CD4-positive, alpha-beta T cell treated with Interleukin-15 for 1 hour (primary cell): ENCODE measurements at regions not wholly inside any gene's neighbourhood (a gene's known extent, or its start where the extent isn't known, plus 50 kb on each side); places are given as distances from the start of the nearest gene placed in this dataset.

ENCODE experiments used
- DNase-seq: peaks from one replicate; pipeline ENCODE4 v3.0.0-alpha.2; 2020

DNA sequence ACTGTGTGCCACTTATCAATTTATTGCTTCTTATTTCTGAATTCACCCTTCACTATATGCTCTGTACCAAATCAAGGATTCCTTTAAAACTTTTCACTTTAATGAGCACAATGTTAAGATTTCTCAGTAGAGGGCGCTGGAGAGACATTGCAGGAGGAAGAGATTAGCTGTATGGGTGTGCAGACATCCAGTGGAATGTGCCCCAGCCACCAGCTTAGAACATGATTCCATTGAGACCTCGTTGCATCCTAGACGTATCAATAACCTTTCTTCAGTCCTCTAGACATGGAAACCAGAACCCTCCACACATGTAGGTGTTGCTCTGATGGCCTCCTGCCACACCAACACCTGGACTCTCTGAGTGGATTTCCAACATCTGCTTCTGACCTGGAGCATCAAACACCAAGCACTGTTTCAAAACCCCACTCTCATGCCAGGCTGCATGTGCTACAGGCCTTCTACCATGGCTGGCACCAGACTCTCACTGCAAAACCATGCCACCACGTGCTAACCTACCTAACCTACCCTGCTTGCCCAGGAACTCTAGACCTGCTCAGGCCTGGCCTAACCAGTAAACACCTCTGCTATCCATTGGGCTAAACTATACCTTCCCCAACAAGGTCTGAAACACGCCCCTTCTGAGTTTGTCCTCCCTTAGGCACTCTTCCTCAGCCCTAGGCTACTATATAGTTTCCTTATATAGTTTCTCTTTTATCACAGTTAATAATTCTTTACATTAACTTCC lies 633.2 kb upstream of the PKDCC start:
- no peak for DNase-seq

DNA sequence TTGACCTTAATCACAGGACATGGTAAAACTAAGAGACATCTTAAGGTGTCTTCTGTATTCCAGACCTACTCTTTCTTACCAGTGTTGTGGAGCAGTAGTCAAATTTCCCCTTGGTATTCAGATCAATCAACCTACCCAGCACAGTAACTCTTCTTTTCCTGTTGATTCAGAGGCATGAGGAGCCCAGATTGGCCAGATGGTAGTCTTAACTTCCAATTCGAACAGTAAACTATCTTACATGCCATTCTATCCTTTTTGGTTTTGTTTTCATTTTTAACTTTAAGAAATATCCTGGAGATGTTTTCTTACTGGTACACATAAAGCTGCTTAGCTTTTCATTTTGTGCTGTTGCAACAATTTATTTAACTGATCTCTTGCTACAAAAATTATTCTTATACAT lies 630.3 kb upstream of the PKDCC start:
- DNase-seq, result no peak

DNA sequence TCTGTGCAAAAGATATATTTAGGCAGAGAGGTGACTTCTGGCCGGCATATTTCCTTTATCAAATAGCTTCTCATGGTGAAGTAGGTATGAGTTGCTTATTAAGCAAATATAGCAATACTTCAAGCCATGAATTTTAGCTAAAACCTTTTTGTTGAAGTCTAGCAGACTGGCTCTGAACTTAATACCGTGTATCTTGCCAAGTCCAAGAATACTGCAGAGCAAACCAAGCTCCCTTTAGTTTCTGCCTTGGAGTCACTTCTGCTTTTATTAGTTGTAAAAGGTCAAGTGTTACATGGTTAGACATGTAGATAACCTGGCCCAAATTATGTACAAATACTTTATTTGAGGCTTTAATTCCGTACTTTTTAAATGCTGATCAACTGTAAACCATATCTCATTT lies 627.6 kb upstream of the PKDCC start:
- no peak for DNase-seq

DNA sequence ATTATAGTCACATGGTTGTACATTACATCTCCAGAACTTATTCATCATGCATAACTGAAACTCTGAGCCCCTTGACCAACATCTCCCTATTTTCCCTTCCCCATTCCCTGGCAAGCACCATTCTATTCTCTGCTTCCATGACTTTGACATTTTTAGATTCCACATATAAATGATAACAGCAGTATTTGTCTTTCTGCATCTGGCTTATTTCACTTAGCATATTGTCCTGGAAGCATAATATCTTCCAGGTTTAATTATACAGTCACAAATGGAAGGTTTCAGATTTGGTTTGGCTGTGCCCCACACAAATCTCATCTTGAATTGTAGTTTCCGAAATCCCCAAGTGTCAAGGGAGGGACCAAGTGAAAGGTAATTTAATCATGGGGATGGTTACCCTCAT lies 626.9 kb upstream of the PKDCC start:
- DNase-seq, result no peak

DNA sequence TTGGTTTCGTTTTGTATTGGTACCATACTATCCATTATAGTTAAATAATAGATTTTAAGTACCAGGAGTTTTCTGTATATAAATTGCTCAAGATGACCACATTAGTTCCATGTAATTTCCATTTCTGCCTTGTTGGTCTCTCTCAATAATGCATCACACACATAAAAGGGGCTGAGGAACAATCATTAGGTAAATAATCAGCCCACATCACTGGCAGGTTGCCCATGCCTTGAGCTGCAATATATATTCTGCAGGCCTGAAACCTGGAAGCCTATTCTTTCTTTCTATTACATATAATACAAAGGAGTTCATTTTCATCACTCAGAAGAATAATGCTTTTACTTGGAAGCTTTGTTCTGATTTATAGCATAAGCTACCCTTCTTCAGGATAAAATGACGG lies 616.1 kb upstream of the PKDCC start:
- no peak for DNase-seq

DNA sequence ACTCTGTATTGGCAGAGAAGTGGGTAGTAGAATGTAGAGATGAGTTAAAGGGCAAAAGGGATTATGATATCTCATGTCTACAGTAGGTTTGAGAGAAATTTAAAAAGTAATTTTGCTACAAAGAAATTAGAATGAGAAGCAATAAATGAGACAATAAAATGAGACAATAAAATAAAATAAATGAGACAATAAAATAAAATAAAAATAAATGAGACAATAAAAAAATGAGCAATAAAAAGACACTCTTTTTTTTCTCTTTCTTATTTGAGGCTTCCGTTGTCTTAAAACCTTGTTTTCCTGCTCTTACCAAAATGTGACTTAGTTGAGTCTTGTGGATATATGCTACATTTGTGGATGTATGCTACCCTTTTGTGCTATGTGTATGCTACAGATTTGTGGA lies 615.4 kb upstream of the PKDCC start:
- no peak for DNase-seq

DNA sequence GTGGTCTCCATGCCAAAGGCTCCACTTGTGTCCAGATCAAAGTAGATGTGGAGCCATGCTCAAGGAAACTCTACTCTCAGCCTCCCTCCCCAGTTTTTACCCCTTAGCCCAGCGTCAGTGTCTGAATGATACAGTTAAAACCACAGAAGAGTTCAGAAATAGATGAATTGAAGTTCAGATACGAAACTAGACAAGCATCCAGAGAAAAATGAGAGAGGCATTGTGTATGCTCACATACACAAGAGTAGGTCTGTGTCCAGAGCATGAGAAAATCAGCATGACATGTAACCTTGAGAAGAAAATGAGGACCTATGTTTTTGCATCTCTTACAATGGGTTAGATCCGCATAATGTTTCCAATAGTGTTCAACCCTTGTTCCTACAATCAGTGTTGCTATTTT lies 612.8 kb upstream of the PKDCC start:
- DNase-seq, result no peak

DNA sequence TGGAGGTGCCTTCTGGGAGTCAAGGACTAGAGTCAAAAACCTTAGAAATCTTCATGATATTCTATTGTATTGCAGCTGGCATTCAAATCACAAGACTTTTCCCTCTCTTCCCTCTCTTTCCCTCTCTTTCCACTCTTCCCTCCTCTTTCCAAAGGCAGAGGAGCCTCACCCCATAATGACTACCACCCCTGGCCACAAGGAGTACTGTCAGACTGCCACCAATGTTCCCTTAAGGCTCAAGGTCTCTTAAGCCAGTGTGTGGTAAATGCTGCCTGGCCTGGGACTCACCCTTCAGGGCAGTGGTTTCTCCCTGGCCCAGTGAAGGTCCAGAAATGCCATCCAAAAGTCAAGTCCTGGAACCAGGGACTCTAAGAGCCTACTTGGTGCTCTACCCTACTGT lies 605.9 kb upstream of the PKDCC start:
- DNase-seq, result no peak

DNA sequence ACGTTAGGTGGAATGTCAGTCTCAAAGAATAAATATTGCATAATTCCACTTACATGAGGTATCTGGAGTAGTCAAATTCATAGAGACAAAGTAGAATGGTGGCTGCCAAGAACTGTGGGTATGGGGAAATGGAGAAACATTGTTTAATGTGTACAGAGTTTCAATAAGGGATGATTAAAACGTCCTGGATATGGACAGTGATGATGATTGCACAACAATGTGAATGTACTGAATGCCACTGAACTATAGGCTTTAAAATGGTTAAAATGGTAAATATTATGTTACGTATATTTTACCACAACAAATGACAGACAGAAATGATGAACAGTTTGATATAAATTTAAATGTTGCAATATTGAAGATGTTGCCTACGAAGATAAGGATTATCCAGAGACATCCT lies 602.0 kb upstream of the PKDCC start:
- no peak for DNase-seq

DNA sequence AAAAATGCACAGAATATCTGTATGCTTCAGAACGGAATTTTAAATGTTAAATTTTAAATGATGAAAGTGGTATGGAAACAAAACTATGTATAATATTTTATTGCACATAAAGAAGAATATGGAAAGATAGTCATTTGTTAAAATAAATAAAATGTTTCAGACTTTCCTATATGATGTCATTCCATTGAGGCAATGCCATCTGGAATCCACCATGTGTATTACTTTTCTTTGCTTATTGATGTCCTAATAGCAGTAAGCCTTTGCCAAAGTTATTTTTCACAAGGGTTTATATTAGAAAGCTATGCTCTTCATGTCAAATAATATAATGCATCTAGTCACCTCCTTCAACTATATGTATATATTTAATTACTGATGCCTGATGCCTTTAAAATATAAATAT lies 601.6 kb upstream of the PKDCC start:
- no peak for DNase-seq

DNA sequence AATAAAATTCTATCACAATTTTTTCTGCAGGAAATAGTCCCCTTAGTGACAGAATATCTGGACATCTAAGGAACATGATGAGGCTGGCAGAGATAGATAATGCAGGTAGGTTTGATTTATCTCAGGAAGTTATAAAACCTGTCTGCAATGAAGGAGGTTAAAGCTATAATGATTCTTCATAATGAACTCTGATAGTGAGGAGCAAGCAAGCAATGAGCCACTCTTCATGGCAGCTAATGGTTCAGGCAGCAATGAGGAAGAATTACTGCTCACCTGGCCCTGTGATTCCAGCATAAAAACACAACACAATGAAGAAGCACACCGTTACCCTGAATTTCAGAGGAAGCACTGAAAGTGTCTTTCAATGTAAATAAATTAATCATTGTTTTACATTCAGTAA lies 599.6 kb upstream of the PKDCC start:
- DNase-seq, result no peak

DNA sequence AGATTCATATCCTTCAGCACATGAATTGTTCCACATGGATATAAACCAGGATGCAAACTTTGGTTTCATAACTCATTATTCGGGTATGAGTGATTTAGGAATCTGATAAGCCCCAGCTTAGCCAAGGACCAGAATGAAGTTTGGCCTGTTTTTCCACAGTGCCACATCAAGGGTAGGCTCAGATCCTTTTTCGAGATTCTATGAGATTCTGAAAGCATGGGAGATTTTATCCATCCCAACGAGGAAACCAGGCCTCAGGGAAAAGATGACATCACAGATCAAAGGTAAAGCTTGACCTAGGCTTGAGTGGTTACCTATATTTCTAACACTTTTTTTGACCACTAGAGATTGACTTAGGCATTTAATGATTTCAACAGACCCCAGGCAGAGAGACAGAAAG lies 590.8 kb upstream of the PKDCC start:
- no peak for DNase-seq

DNA sequence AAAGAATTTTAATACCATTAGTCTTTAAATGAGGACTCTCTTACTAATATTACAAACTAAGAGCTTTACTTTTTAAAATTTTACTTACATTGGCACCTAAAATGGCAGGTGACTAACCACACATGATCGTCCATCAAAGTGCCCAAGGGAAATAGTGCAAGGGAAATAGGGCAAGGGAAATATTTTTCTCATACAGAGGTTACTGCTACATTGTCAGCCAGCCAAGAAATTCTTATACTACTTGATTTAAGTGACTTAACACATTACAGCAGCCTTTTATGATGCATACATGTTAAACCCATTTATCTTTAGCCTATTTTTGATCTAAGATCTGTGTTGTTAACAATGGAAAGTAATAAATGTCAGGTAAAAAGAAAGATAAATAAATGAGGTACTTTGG lies 587.2 kb upstream of the PKDCC start:
- DNase-seq, result no peak

DNA sequence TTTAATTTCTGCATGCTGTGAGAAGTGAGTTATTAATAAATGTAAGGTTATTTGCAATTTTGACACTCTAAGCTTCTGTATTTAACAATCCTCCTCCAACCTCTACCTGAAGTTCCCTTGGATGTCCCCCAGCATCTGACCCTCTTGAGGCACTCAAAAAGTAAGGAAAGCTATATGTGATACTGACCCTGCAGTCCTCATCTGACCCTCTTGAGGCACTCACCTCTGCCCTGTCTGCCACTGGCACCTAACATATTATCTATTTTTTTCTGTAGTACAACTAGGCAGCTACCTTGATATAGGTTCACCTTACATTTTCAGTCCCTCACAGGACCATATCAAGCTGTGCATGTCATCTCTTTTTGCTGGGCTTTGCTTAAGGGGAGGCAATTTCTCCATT lies 583.4 kb upstream of the PKDCC start:
- no peak for DNase-seq

DNA sequence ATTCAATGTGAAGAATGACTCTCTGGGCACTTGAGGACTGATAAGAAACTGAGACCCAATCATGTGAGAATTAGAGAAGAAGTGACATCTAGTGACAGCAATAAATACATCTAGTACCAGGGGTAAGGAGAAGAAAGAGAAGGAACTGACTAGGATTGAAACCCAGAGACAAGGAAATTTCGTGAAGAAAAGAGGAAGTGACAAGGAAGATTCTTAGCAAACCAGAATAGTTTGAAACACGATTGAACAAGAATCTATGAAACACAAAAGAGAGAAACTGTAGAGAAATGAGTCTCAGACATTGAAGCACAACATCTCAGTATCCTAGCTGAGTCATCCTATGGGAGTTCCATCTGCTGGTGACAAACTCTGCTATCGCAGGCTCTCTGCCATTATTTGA lies 571.9 kb upstream of the PKDCC start:
- DNase-seq, result no peak

DNA sequence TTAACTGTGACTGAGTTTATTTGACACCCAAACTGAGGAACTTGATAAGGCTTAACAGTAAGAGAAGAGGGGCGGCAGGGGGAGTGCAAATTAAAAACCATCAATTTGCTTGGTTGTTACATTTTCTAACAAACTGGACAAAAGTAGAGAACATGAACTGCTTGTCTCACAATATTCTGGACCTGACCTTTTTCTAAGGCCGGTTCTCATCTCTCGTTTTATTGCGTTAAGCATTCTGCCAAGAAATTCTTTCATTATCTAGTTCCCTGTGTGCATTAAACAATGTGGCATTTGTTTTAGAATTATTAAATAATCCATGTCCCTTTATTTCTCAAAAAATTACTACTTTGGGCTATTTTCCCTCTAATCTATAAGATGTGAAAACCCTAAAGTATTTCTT lies 565.2 kb upstream of the PKDCC start:
- DNase-seq, result no peak

DNA sequence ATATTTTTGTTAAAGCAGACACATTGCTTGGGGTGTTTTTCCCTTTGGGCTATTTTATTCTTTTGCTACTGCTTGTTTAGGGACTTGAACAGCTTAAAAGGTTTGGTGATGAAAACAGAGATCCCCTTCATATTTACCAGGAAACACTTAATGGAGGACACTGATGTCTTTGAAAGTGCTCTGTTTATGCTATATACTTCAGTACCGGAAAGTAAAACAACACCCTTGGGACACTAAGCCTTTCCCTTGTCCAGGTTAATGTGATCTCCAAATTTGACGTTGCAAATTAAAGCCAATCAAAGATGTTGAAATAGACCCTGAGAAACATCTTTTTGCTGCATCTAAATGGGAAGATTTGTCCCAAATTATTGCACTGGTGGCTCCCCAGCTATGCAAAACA lies 564.6 kb upstream of the PKDCC start:
- DNase-seq, result no peak

DNA sequence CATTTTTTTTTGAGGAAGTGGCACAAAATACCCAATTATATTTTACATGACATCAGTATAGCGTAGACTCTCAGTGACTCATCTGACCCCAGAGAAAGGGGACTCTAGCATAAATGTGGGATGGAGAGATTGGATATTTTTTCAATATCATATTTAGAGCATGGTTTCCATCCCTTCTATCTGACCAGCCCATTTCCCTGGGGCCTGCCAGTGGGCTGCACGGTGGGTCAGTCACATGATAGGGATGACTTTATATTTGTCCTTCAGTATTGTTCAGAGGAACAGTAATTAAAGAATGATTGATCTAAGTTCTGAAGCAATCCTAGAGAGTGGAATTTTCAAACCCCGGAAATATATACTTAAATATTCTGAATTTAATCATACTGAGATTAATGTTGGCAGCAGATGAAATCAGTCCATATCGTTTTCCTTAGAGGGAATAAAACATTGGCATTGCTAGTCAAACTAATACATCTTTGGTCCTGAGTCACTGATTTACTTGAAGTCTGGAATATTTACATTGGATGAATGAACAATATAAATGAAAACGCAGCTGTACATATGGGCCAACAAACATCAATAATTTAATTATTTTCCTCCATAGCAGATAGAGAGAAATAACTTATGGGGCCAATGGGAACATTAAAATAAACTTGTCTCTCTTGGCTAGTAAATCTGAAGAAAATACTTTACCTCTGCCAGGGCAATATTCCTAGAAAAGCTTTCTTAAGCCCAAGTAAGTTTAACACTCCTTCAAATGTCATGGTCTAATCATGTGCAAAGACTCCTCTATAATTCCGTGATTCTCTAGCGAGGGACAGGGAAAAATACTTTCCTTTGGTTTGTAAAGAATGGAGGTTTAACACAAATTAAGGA lies 563.6 kb upstream of the PKDCC start:
- no peak for DNase-seq

DNA sequence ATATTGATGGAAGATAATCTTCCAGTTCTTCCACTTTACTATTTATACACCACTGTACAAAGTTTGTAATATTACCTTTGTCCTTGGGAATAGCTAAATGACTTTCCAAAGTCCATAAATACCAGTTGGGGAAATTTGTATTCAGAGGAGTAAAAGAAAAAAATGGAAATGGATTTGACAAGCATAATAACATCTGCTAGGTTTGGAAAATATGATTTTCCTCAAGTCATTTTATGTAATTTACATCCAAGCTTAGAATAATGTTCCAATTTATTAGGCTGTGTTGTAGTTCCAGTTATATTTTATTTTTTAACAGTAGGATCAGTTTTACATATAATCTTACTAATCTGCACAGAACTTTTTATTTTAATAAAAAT lies 563.0 kb upstream of the PKDCC start:
- no peak for DNase-seq

DNA sequence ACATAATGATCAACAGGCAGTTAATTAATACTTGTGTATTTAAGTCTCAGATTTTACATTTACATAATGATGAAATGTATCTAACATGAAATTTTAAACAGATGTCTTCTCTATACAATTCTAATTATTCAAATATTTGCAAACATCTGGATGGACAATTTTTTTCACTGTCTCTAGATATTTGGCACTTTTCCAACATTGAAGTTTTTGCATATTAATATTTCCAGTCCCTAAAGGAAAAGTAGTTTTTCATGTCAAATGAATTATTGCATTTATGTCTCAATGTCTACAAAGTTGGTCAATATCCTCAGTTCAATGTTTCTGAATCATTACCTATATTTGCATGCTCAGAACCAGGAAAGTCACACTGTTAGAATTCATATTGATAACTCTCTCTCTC lies 560.9 kb upstream of the PKDCC start:
- DNase-seq, result no peak

DNA sequence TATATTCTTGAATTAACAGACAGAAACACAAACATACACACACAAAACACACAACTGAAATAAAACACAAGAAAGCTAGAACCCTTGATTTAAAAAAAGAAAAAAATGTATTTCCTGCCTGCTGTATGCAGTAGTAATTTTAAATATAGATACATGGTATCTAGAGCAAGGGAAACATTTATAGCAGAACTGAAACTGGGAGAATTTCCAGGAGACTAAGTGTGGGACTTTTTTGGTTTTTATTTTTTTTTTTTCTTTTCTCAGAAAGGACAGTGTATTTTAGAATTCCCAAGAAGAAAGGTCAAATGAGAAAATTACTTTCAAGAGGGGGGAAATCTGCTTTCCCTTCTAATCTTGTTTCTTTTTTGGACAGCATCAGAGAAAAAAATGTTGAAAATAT lies 558.9 kb upstream of the PKDCC start:
- DNase-seq, result no peak

DNA sequence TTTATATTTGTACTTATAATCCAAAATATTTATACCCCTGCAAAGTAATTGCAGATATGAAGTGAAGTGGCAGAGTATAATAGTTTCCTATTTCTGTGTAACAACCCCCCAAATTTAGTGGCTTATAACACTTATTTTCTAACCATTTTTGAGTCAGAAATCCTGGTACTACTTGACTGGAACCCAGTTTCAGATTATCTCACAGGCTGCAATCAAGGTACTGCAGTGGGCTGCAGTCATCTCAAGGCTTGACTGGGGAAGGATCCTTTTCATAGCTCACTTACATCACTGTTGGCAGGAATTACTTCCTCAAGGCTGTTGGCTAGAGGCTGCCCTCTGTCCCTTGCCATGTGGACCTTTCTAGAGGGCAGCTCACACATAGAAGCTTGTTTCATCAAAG lies 558.2 kb upstream of the PKDCC start:
- no peak for DNase-seq

DNA sequence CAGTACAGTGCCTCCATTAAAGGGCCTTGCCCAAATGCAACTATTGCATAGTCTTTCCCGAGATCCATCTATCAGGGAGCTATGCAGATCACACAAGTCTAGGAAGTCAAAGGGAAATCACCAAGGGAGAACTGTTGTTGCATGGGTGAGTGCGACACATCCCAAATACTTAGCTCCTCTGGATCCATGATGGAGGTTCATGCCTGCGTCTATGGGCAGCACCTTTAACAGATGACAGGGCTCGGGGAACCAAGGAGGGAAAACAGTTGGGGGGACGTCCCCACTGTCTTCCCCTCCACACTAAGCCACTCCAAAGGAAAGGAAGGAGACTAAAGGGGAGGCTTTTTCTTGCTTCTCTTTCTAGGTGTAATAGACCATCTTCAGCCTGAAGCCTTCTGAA lies 552.8 kb upstream of the PKDCC start:
- DNase-seq, result no peak

DNA sequence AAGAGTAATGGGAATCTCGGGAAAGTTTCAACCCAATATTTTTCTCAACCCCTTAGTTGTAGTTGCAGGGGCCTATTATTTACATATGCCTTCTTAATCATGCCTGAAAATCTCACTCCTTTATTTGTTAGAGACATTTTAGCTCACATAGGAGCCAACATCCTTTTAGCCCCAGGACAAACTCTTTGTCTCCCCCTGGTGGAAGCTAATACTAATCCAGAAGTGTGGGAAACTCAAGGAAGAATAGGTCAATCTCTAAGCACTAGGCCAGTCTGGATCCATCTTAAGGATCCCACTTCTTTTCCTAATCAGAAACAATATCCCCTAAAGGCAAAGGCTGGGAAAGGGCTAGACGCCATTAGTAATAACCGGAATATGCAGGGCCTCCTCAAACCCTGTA lies 550.9 kb upstream of the PKDCC start:
- DNase-seq, result no peak

DNA sequence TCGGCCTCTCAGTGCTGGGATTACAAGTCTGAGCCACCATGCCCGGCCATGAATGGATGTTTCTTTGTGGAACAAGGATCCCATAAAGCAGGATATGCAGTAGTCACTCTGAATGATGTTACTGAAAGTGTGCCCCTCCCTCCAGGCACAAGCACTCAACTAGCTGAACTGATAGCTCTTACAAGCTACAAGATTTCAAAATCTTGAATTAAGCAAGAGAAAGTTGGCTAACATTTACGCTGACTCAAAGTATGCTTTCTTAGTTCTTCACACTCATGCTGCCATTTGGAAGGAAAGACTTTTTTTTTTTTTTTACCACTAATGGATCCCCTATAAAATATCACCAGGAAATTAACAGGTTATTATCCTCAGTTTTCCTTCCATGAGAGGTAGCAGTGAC lies 549.0 kb upstream of the PKDCC start:
- no peak for DNase-seq
